A673 (cell line): ENCODE measurements at regions not wholly inside any gene's neighbourhood (a gene's known extent, or its start where the extent isn't known, plus 50 kb on each side); places are given as distances from the start of the nearest gene placed in this dataset.

Experiments used
- BruUV-seq: library from RNA; stranded (reverse); fragments of 400-500 nt; replicated peaks from 2 replicates; lab custom pipeline; 2021; lab: Mats Ljungman, UMichigan
- CTCF ChIA-PET: fragments of 300-600 bp; sonication (Branson Sonifier 250); formaldehyde crosslinking; loops from one replicate; lab custom pipeline; 2022; ENCODE audit warnings: antibody characterized with exemption; lab: Charles Lee
- POLR2A ChIA-PET: fragments of 300-600 bp; sonication (Branson Sonifier 250); formaldehyde crosslinking; loops from one replicate; lab custom pipeline; 2022; ENCODE audit warnings: antibody characterized with exemption; ENCODE audit not compliant: low non-redundant PET; lab: Charles Lee
- DNase-seq: peaks from one replicate; pipeline ENCODE4 v3.0.0-alpha.2; 2015; ENCODE audit warnings: low spot score
- H3K27ac ChIP-seq: fragments of 200-600 bp; sonication (generic); 2 replicates; pipeline ENCODE4 v1.5.1; 2016; ENCODE audit warnings: mixed run types, low read depth, mild to moderate bottlenecking, mixed read lengths, antibody characterized with exemption, low read length; ENCODE audit not compliant: poor library complexity, severe bottlenecking
- H3K27me3 ChIP-seq: fragments of 200-600 bp; sonication (generic); replicated peaks from 2 replicates; pipeline ENCODE4 v1.6.1; 2017; ENCODE audit warnings: mixed run types, low read depth, mild to moderate bottlenecking, mixed read lengths, antibody characterized with exemption, low read length; ENCODE audit not compliant: insufficient read depth, poor library complexity
- H3K36me3 ChIP-seq: fragments of 200-600 bp; sonication (generic); 2 replicates; pipeline ENCODE4 v1.6.1; 2016; ENCODE audit warnings: mixed run types, mild to moderate bottlenecking, mixed read lengths, antibody characterized with exemption, low read length; ENCODE audit not compliant: insufficient read depth, poor library complexity, severe bottlenecking
- H3K4me1 ChIP-seq: fragments of 200-600 bp; sonication (generic); 2 replicates; pipeline ENCODE4 v1.6.1; 2017; ENCODE audit warnings: mixed run types, mild to moderate bottlenecking, mixed read lengths, antibody characterized with exemption, low read length; ENCODE audit not compliant: insufficient read depth, poor library complexity, severe bottlenecking
- H3K4me3 ChIP-seq: fragments of 200-600 bp; sonication (generic); 2 replicates; pipeline ENCODE4 v1.5.1; 2016; ENCODE audit warnings: low read depth, mixed run types, mild to moderate bottlenecking, mixed read lengths, low read length; ENCODE audit not compliant: poor library complexity, severe bottlenecking
- H3K9me3 ChIP-seq: fragments of 200-600 bp; sonication (generic); 2 replicates; pipeline ENCODE4 v1.6.1; 2016; ENCODE audit warnings: mixed run types, low read depth, mild to moderate bottlenecking, mixed read lengths, antibody characterized with exemption, low read length; ENCODE audit not compliant: poor library complexity, severe bottlenecking
- CTCF ChIP-seq: fragments of 300-800, 200-600 bp; sonication (generic); conservative IDR thresholded peaks from 2 replicates; pipeline ENCODE4 v1.5.1; 2017; ENCODE audit warnings: low read depth, mild to moderate bottlenecking, antibody characterized with exemption, low read length, moderate library complexity, mixed read lengths
- EZH2 ChIP-seq: fragments of 200-600 bp; sonication (generic); IDR thresholded peaks from 2 replicates; pipeline ENCODE4 v1.6.1; 2017; ENCODE audit warnings: borderline replicate concordance, low read depth, mild to moderate bottlenecking, mixed read lengths, antibody characterized with exemption, low read length; ENCODE audit not compliant: poor library complexity, severe bottlenecking
- intact Hi-C: fragments of 100-400 bp; cut with micrococcal nuclease; formaldehyde crosslinking; loops from one replicate; pipeline ENCODE4 v1.10.0; 2022; ENCODE audit not compliant: unreplicated experiment

- H3K27ac ChIP-seq = no peak overlapping the region
- intact Hi-C loops = no loop called here
- no peaks in the 10 kb centered on the region for H3K4me1 ChIP-seq
- no peaks in the 10 kb centered on the region for H3K36me3 ChIP-seq
- no peak for DNase-seq
- ChIA-PET POLR2A (no interaction called here), CTCF (no interaction called here)
- BruUV-seq = no TSS peak
- no peak overlapping the region for H3K4me3 ChIP-seq
- no peaks in the 10 kb centered on the region for H3K27me3 ChIP-seq
- H3K9me3 ChIP-seq = peaks cover 23% of the 10 kb centered on the region
- TF ChIP-seq CTCF = no peak
- no peak for TF ChIP-seq EZH2
Measured at GRCh38 chr20:56060486-56060885, 55.2 kb upstream of the CBLN4 start.

GRCh38 chr20:56069016-56069415, 63.7 kb upstream of the CBLN4 start:
- ChIA-PET POLR2A (no interaction called here), CTCF (no interaction called here)
- TF ChIP-seq EZH2 (no peak), CTCF (no peak)
- no peak overlapping the region for H3K27ac ChIP-seq
- DNase-seq = no peak
- no peaks in the 10 kb centered on the region for H3K36me3 ChIP-seq
- H3K4me1 ChIP-seq = no peaks in the 10 kb centered on the region
- peaks cover 41% of the 10 kb centered on the region for H3K9me3 ChIP-seq
- intact Hi-C loops = no loop called here
- H3K4me3 ChIP-seq = no peak overlapping the region
- H3K27me3 ChIP-seq = no peaks in the 10 kb centered on the region
- BruUV-seq = no TSS peak

- POLR2A ChIA-PET = no interaction called here
- H3K9me3 ChIP-seq = peaks cover 40% of the 10 kb centered on the region
- CTCF ChIA-PET = no interaction called here
- no peak for DNase-seq
- H3K27me3 ChIP-seq = no peaks in the 10 kb centered on the region
- no peak for TF ChIP-seq EZH2
- TF ChIP-seq CTCF = no peak
- no TSS peak for BruUV-seq
- H3K27ac ChIP-seq = no peak overlapping the region
- H3K4me3 ChIP-seq = no peak overlapping the region
- H3K4me1 ChIP-seq = no peaks in the 10 kb centered on the region
- intact Hi-C loops = no loop called here
- no peaks in the 10 kb centered on the region for H3K36me3 ChIP-seq
Measured at GRCh38 chr20:56072165-56072564, 66.8 kb upstream of the CBLN4 start.
